Right lobe of liver (tissue), 6 donors: ENCODE measurements at regions not wholly inside any gene's neighbourhood (a gene's known extent, or its start where the extent isn't known, plus 50 kb on each side); places are given as distances from the start of the nearest gene placed in this dataset.

ENCODE experiments used
- ATAC-seq, 4 donors: fragments of 200-7000 bp; cut with Tn5 transposase; one replicate each; pipeline ENCODE4 v1.9.1; 2020; ENCODE audit warnings: mild to moderate bottlenecking in 4 of 4, moderate library complexity in 4 of 4
- DNase-seq, 3 donors: peaks; one replicate each; pipeline ENCODE4 v3.0.0-alpha.2; 2020
- H3K27ac ChIP-seq, 3 donors: fragments of 200-600 bp; one replicate each; pipeline ENCODE4 v1.8.0; 2022
- H3K27me3 ChIP-seq, 2 donors: fragments of 200-600 bp; one replicate each; pipeline ENCODE4 v1.8.0; 2022
- H3K36me3 ChIP-seq, 4 donors: fragments of 200-600 bp; sonication (generic) in 1 of 4; one replicate each; pipeline versions ENCODE4 v1.5.1 to v1.8.0; 2017 to 2022; ENCODE audit warnings: control low read depth in 1 of 4
- H3K4me1 ChIP-seq, 4 donors: fragments of 200-600 bp; sonication (generic) in 1 of 4; one replicate each; pipeline versions ENCODE4 v1.5.1 to v1.8.0; 2017 to 2022; ENCODE audit warnings: control low read depth in 1 of 4
- H3K4me3 ChIP-seq, 3 donors: fragments of 200-600 bp; one replicate each; pipeline ENCODE4 v1.8.0; 2022
- H3K9me3 ChIP-seq, 4 donors: fragments of 200-600 bp; sonication (generic) in 1 of 4; one replicate each; pipeline versions ENCODE4 v1.5.1 to v1.8.0; 2017 to 2022; ENCODE audit warnings: control low read depth in 1 of 4
- POLR2A ChIP-seq: fragments of 450-650 bp; IDR thresholded peaks from one replicate; pipeline ENCODE4 v1.6.1; 2017; ENCODE audit warnings: antibody characterized with exemption, mild to moderate bottlenecking
- WGBS: methylation state at CpG from one replicate; pipeline ENCODE4 v1.1.6; 2018; ENCODE audit warnings: low coverage, low lambda C conversion rate; ENCODE audit not compliant: insufficient coverage; ENCODE audit errors: missing lambda C conversion rate; 5-methylcytosine and 5-hydroxymethylcytosine counted together
- intact Hi-C, 2 donors: fragments of 100-400 bp; cut with DNase I; formaldehyde crosslinking; loops; one replicate each; pipeline versions ENCODE4 v1.11.2 to v1.14.1; 2022
- TF ChIP-seq, protein P1 (sequence below), 4 donors: fragments of 200-600 bp in 3 of 4; fragments of 450-650 bp in 1 of 4; IDR thresholded peaks; one replicate each; pipeline versions ENCODE4 v1.5.1 to v1.8.0; 2016 to 2022; ENCODE audit warnings: antibody characterized with exemption in 4 of 4, mild to moderate bottlenecking in 2 of 4
- donor health status: DM: no; HTN: yes; CAD: no.
- donor health status: DM: no; HTN: no; CAD: no.
- donor health status: DM: no; HTN: no; CAD: no.
- donor health status: DM: no; HTN: yes; CAD: no.
- donor health status: DM: no; HTN: yes; CAD: no.

GRCh38 chr5:27906931-27907601 is 868.7 kb upstream of the CDH9 start:
- Histone ChIP-seq H3K9me3 (no peaks in the 10 kb centered on the region), H3K4me3 (no peak overlapping the region), H3K27me3 (no peaks in the 10 kb centered on the region), H3K4me1 (no peaks in the 10 kb centered on the region), H3K36me3 (no peaks in the 10 kb centered on the region), H3K27ac (no peak overlapping the region)
- 48% methylated on average over 2 of the region's 2 CpGs for WGBS
- no peak for DNase-seq
- TF ChIP-seq, protein P1, sequence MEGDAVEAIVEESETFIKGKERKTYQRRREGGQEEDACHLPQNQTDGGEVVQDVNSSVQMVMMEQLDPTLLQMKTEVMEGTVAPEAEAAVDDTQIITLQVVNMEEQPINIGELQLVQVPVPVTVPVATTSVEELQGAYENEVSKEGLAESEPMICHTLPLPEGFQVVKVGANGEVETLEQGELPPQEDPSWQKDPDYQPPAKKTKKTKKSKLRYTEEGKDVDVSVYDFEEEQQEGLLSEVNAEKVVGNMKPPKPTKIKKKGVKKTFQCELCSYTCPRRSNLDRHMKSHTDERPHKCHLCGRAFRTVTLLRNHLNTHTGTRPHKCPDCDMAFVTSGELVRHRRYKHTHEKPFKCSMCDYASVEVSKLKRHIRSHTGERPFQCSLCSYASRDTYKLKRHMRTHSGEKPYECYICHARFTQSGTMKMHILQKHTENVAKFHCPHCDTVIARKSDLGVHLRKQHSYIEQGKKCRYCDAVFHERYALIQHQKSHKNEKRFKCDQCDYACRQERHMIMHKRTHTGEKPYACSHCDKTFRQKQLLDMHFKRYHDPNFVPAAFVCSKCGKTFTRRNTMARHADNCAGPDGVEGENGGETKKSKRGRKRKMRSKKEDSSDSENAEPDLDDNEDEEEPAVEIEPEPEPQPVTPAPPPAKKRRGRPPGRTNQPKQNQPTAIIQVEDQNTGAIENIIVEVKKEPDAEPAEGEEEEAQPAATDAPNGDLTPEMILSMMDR (IDR thresholded peaks at IDR 0.05): no peak
- TF ChIP-seq POLR2A: no peak
- intact Hi-C loops: no loop called here
- ATAC-seq: no peak

DNA sequence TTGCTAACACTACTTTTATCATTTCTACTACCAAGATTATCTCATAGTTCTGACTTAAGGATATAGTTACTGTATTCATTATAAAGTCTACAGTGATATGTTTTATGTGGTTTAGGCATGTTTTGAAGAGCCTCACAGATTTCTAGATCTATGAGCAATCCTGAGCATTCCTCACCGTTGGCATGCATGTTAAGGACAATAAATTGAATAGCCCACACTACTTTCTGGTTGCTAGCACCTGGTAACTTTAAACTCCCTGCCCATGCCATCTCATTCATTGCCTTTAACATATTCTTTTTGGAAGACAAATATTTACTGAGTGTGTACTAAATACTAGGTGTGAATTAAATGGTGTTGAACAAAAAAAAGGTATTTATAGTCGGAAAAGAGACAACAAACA is 868.1 kb upstream of the CDH9 start:
- 27% methylated on average over 2 of the region's 2 CpGs for WGBS
- no peaks in the 10 kb centered on the region for H3K9me3 ChIP-seq
- no peaks in the 10 kb centered on the region for H3K27me3 ChIP-seq
- intact Hi-C loops: no loop called here
- TF ChIP-seq, protein P1 (IDR thresholded peaks at IDR 0.05): no peak
- no peak for ATAC-seq
- H3K4me3 ChIP-seq: no peak overlapping the region
- H3K27ac ChIP-seq: no peak overlapping the region
- DNase-seq: no peak
- H3K4me1 ChIP-seq: no peaks in the 10 kb centered on the region
- no peaks in the 10 kb centered on the region for H3K36me3 ChIP-seq

DNA sequence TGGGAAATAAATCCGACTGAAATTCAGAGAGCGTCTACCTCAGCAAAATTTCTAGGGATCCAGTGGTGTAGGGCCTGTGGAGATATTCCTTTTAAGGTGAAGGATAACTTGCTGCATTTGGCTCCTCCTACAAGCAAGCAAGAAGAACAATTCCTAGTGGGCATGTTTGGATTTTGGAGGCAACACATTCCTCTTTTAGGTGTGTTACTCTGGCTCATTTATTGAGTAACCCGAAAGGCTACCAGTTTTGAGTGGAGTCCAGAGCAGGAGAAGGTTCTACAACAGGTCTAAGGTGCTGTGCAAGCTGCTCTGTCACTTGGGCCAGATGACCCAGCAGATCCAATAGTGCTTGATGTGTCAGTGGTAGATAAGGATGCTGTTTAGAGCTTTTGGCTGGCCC is 862.4 kb upstream of the CDH9 start:
- no peak for TF ChIP-seq POLR2A
- TF ChIP-seq, protein P1 (IDR thresholded peaks at IDR 0.05): no peak
- intact Hi-C loops: no loop called here
- WGBS: 56% methylated on average over 3 of the region's 3 CpGs

GRCh38 chr5:27876071-27876470 is 837.7 kb upstream of the CDH9 start:
- intact Hi-C loops: no loop called here
- H3K9me3 ChIP-seq: no peaks in the 10 kb centered on the region
- WGBS: 50% methylated on average over 1 of the region's 1 CpG
- H3K27ac ChIP-seq: no peak overlapping the region
- no peaks in the 10 kb centered on the region for H3K4me1 ChIP-seq
- H3K4me3 ChIP-seq: no peak overlapping the region
- no peaks in the 10 kb centered on the region for H3K27me3 ChIP-seq
- TF ChIP-seq, protein P1 (IDR thresholded peaks at IDR 0.05): no peak
- TF ChIP-seq POLR2A: no peak
- ATAC-seq (no peak), DNase-seq (no peak)
- no peaks in the 10 kb centered on the region for H3K36me3 ChIP-seq

More for the DNA sequence above, 862.4 kb upstream of the CDH9 start:
- DNase-seq (no peak), ATAC-seq (no peak)
- Histone ChIP-seq H3K4me3 (no peak overlapping the region), H3K9me3 (no peaks in the 10 kb centered on the region), H3K36me3 (no peaks in the 10 kb centered on the region), H3K27ac (no peak overlapping the region), H3K4me1 (no peaks in the 10 kb centered on the region), H3K27me3 (no peaks in the 10 kb centered on the region)

GRCh38 chr5:27875148-27875547 is 836.8 kb upstream of the CDH9 start:
- Histone ChIP-seq H3K27ac (no peak overlapping the region), H3K27me3 (no peaks in the 10 kb centered on the region), H3K4me1 (no peaks in the 10 kb centered on the region), H3K36me3 (no peaks in the 10 kb centered on the region), H3K9me3 (no peaks in the 10 kb centered on the region), H3K4me3 (no peak overlapping the region)
- TF ChIP-seq, protein P1 (IDR thresholded peaks at IDR 0.05): no peak
- no peak for TF ChIP-seq POLR2A
- no peak for ATAC-seq
- no peak for DNase-seq
- intact Hi-C loops: no loop called here
